Neuronal stem cell (in vitro differentiated cells): ENCODE measurements at regions not wholly inside any gene's neighbourhood (a gene's known extent, or its start where the extent isn't known, plus 50 kb on each side); places are given as distances from the start of the nearest gene placed in this dataset.

Source experiments
- DNase-seq: peaks from one replicate; pipeline ENCODE4 v3.0.0-alpha.2; 2013; ENCODE audit warnings: low spot score
- H2AFZ ChIP-seq: one replicate; pipeline ENCODE4 v1.6.1; 2013; ENCODE audit warnings: mild to moderate bottlenecking, low read length, inconsistent platforms
- H2AK5ac ChIP-seq: 2 replicates; pipeline ENCODE4 v1.6.1; 2013; ENCODE audit warnings: low read depth, mild to moderate bottlenecking, inconsistent platforms, low read length, moderate library complexity, mixed read lengths
- H2BK120ac ChIP-seq: 2 replicates; pipeline ENCODE4 v1.6.1; 2013; ENCODE audit warnings: low read depth, mild to moderate bottlenecking, inconsistent platforms, low read length, moderate library complexity, mixed read lengths
- H2BK12ac ChIP-seq: one replicate; pipeline ENCODE4 v1.6.1; 2013; ENCODE audit warnings: low read length, inconsistent platforms
- H2BK15ac ChIP-seq: 2 replicates; pipeline ENCODE4 v1.6.1; 2013; ENCODE audit warnings: mild to moderate bottlenecking, low read length, inconsistent platforms, mixed read lengths
- H2BK5ac ChIP-seq: one replicate; pipeline ENCODE4 v1.6.1; 2013; ENCODE audit warnings: inconsistent platforms, mild to moderate bottlenecking, low read length, moderate library complexity
- H3K14ac ChIP-seq: one replicate; pipeline ENCODE4 v1.6.1; 2013; ENCODE audit warnings: low read length, inconsistent platforms
- H3K18ac ChIP-seq: 2 replicates; pipeline ENCODE4 v1.6.1; 2013; ENCODE audit warnings: low read length, inconsistent platforms
- H3K23ac ChIP-seq: 2 replicates; pipeline ENCODE4 v1.6.1; 2013; ENCODE audit warnings: low read depth, mild to moderate bottlenecking, mixed read lengths, low read length, inconsistent platforms; ENCODE audit not compliant: poor library complexity
- H3K27ac ChIP-seq: replicated peaks from 3 replicates; pipeline ENCODE4 v1.5.1; 2013; ENCODE audit warnings: low read length, inconsistent platforms
- H3K27me3 ChIP-seq, 3 experiments: 2 replicates each; pipeline ENCODE4 v1.6.1; 2013; ENCODE audit warnings: low read length in 3 of 3, mild to moderate bottlenecking in 2 of 3, inconsistent platforms in 1 of 3, low read depth in 1 of 3, mixed read lengths in 1 of 3, moderate library complexity in 1 of 3; ENCODE audit not compliant: control insufficient read depth in 3 of 3, insufficient read depth in 3 of 3
- H3K36me3 ChIP-seq, 2 donors: replicated peaks in 1 of 2; 2 replicates each; pipeline ENCODE4 v1.6.1; 2013; ENCODE audit warnings: low read length in 2 of 2; ENCODE audit not compliant: control insufficient read depth in 2 of 2, insufficient read depth in 2 of 2
- H3K4ac ChIP-seq: 2 replicates; pipeline ENCODE4 v1.6.1; 2013; ENCODE audit warnings: inconsistent platforms, mild to moderate bottlenecking, low read length, moderate library complexity
- H3K4me1 ChIP-seq, 2 donors: 1 replicate in 1 of 2; 2 replicates in 1 of 2; pipeline ENCODE4 v1.6.1; 2013; ENCODE audit warnings: low read length in 2 of 2, low read depth in 1 of 2; ENCODE audit not compliant: control insufficient read depth in 2 of 2, insufficient read depth in 1 of 2
- H3K4me2 ChIP-seq: one replicate; pipeline ENCODE4 v1.6.1; 2013; ENCODE audit warnings: mild to moderate bottlenecking, low read length, inconsistent platforms; ENCODE audit not compliant: insufficient read depth, poor library complexity, severe bottlenecking
- H3K4me3 ChIP-seq, 2 donors: 2 replicates each; pipeline ENCODE4 v1.5.1; 2013; ENCODE audit warnings: low read length in 2 of 2, mild to moderate bottlenecking in 2 of 2, inconsistent platforms in 1 of 2, moderate library complexity in 1 of 2
- H3K79me1 ChIP-seq: one replicate; pipeline ENCODE4 v1.6.1; 2013; ENCODE audit warnings: low read depth, mild to moderate bottlenecking, inconsistent platforms, low read length, moderate library complexity
- H3K9ac ChIP-seq: one replicate; pipeline ENCODE4 v1.6.1; 2013; ENCODE audit warnings: mild to moderate bottlenecking, low read depth, low read length, inconsistent platforms; ENCODE audit not compliant: poor library complexity
- H3K9me3 ChIP-seq, 2 donors: replicated peaks in 1 of 2; 2 replicates each; pipeline versions ENCODE3 to v1.6.1; 2013; ENCODE audit warnings: low read length in 2 of 2, mild to moderate bottlenecking in 2 of 2, inconsistent platforms in 1 of 2, low read depth in 1 of 2, mixed read lengths in 1 of 2, moderate library complexity in 1 of 2; ENCODE audit not compliant: control insufficient read depth in 2 of 2, insufficient read depth in 1 of 2
- H4K8ac ChIP-seq: one replicate; pipeline ENCODE4 v1.6.1; 2013; ENCODE audit warnings: low read depth, mild to moderate bottlenecking, inconsistent platforms, low read length, moderate library complexity
- H4K91ac ChIP-seq: one replicate; pipeline ENCODE4 v1.6.1; 2013; ENCODE audit warnings: low read length, low read depth, mild to moderate bottlenecking, inconsistent platforms; ENCODE audit not compliant: poor library complexity
- WGBS, 2 donors: extraction: QIAGEN DNeasy Blood & Tissue Kit; methylation state at CpG; one replicate each; pipeline ENCODE4 v1.1.7; 2013; ENCODE audit warnings: missing lambda C conversion rate in 2 of 2, mixed read lengths in 1 of 2; ENCODE audit not compliant: insufficient read length in 2 of 2, insufficient replicate concordance in 1 of 2; ENCODE audit errors: extremely low coverage in 2 of 2; 5-methylcytosine and 5-hydroxymethylcytosine counted together

DNA sequence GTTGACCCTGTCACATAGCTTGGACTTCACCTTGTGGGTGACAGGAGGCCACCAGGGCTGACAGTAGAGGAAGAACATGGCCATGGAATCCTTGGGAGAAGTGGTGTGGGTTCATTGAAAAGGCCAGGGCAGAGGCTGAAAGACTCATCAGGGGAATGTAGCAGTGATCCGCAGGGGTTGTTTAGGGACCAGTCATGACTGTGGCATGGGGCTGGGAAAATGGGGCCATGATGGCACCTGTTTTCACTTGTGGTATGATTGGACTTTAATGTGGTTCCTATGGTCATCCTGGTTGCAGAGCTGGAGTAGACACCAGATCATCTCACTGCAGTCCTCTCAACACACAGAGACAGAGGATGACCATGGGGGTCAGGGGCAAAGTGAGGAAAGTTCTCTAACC is 66.7 kb upstream of the MYEOV start:
- no peak overlapping the region for H2AFZ ChIP-seq
- no peak overlapping the region for H3K18ac ChIP-seq
- no peak overlapping the region for H3K23ac ChIP-seq
- no peak overlapping the region for H3K4ac ChIP-seq
- H3K79me1 ChIP-seq, result no peaks in the 10 kb centered on the region
- H3K14ac ChIP-seq, result no peak overlapping the region
- H2BK15ac ChIP-seq, result no peak overlapping the region
- no peaks in the 10 kb centered on the region for H3K4me1 ChIP-seq
- H3K36me3 ChIP-seq, result no peaks in the 10 kb centered on the region
- no peak overlapping the region for H3K9ac ChIP-seq
- WGBS, 2 donors, result no CpG with 5 or more reads among the region's 1 CpG
- no peak overlapping the region for H2BK12ac ChIP-seq
- H3K4me3 ChIP-seq, result no peak overlapping the region
- no peak overlapping the region for H2AK5ac ChIP-seq
- no peaks in the 10 kb centered on the region for H3K27me3 ChIP-seq
- H3K4me2 ChIP-seq, result no peak overlapping the region
- no peak overlapping the region for H3K27ac ChIP-seq
- no peaks in the 10 kb centered on the region for H3K9me3 ChIP-seq
- no peak for DNase-seq
- no peak overlapping the region for H2BK120ac ChIP-seq
- no peak overlapping the region for H2BK5ac ChIP-seq
- no peak overlapping the region for H4K91ac ChIP-seq
- no peak overlapping the region for H4K8ac ChIP-seq

DNA sequence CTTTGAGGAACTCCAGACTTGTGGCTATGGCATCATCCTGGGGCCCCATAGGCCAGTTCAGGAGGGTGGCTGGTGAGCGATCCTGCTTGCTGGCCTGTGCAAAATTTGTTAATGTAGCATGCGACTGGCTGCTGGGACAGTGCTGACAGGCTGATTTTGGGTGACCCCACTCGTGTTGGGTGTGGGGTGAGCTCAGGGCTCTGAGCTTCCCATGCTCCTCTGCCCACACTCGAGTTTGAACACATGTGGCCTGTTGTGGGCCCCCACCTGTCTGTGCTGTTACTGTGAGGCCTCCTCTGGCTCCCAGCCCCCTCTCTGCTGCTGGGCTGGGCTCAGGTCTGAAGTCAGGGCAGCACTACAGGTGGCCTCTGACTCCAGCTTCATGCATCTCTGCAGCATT is 64.4 kb upstream of the MYEOV start:
- H2BK12ac ChIP-seq, result no peak overlapping the region
- H3K18ac ChIP-seq, result no peak overlapping the region
- no peak overlapping the region for H4K91ac ChIP-seq
- H3K9ac ChIP-seq, result no peak overlapping the region
- no peaks in the 10 kb centered on the region for H3K36me3 ChIP-seq
- H2BK120ac ChIP-seq, result no peak overlapping the region
- no peak for DNase-seq
- H2AFZ ChIP-seq, result no peak overlapping the region
- no peak overlapping the region for H3K4me3 ChIP-seq
- H3K4ac ChIP-seq, result no peak overlapping the region
- no peaks in the 10 kb centered on the region for H3K79me1 ChIP-seq
- H4K8ac ChIP-seq, result no peak overlapping the region
- H3K14ac ChIP-seq, result no peak overlapping the region
- H2AK5ac ChIP-seq, result no peak overlapping the region
- H2BK5ac ChIP-seq, result no peak overlapping the region
- H3K23ac ChIP-seq, result no peak overlapping the region
- H3K27me3 ChIP-seq, result no peaks in the 10 kb centered on the region
- H3K4me1 ChIP-seq, result no peaks in the 10 kb centered on the region
- H3K27ac ChIP-seq, result no peak overlapping the region
- WGBS, 2 donors, result no CpG with 5 or more reads among the region's 4 CpGs
- no peaks in the 10 kb centered on the region for H3K9me3 ChIP-seq
- no peak overlapping the region for H3K4me2 ChIP-seq
- H2BK15ac ChIP-seq, result no peak overlapping the region

DNA sequence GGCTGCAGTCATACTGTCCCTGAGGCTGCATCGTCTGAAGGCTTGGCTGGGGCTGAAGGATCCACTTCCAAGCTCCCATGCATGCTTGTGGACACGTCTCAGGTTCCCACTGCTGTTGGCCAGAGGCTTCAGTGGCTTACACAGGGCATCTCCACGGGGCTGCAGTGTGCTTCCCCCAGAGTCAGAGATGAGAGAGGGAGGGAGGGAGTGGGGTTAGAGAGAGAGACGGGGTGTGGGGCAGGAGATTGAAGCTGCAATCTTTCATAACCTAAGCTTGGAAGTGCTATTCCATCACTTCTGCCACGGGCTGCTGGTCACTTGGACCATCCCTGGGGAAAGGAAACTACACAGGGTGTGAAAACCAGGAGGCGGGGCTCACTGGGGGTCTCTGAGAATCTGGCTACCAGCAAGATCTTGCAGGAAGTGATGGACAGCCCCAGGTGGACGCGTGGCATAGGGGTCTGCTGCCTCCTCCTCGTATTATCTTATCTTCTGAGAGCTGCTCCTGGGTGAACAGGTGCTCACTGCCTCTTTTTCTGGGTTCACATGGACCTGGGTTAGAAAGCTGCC is 63.0 kb upstream of the MYEOV start:
- no peak overlapping the region for H3K18ac ChIP-seq
- H3K4ac ChIP-seq, result no peak overlapping the region
- no peak overlapping the region for H2BK120ac ChIP-seq
- H3K36me3 ChIP-seq, result no peaks in the 10 kb centered on the region
- H3K14ac ChIP-seq, result no peak overlapping the region
- H2AK5ac ChIP-seq, result no peak overlapping the region
- no CpG with 5 or more reads among the region's 9 CpGs for WGBS, 2 donors
- H2BK12ac ChIP-seq, result no peak overlapping the region
- H3K27ac ChIP-seq, result no peak overlapping the region
- H2BK5ac ChIP-seq, result no peak overlapping the region
- H4K91ac ChIP-seq, result no peak overlapping the region
- H3K9me3 ChIP-seq, result no peaks in the 10 kb centered on the region
- no peak overlapping the region for H2BK15ac ChIP-seq
- peaks cover 0 to 3% (median 0%) of the 10 kb centered on the region in 3 experiments for H3K27me3 ChIP-seq
- no peak overlapping the region for H2AFZ ChIP-seq
- no peak overlapping the region for H3K4me3 ChIP-seq
- H3K9ac ChIP-seq, result no peak overlapping the region
- no peak overlapping the region for H3K4me2 ChIP-seq
- H3K23ac ChIP-seq, result no peak overlapping the region
- no peaks in the 10 kb centered on the region for H3K79me1 ChIP-seq
- H4K8ac ChIP-seq, result no peak overlapping the region
- no peaks in the 10 kb centered on the region for H3K4me1 ChIP-seq
- no peak for DNase-seq

DNA sequence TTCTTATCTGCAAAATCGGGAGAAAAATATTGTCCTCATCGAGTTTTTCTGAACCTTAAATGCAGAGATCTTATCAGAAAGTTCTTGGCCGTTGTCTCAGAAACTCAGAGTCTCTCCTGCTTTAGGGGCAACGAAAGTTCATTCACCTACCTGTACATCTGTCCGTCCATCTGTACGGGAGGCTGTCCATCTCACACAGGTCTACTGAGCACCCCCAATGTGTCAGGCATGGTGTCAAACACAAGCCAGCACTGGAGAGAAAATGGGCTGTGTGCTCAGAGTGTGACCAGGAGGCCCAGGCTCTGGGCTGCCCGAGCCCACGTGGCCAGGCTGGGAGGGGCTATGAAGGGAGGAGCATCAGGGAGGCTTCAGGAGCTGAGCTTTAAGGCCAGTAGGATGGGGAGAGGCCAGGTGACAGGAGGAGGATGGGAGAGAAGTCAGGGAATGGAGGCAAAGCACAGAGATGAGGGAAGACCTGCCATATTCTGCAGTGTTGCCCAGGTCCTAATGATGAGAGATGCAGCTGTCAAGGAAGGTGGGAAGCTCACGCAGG is 62.4 kb upstream of the MYEOV start:
- H2BK15ac ChIP-seq, result no peak overlapping the region
- no peak overlapping the region for H4K8ac ChIP-seq
- H2BK5ac ChIP-seq, result no peak overlapping the region
- no peaks in the 10 kb centered on the region for H3K79me1 ChIP-seq
- H3K36me3 ChIP-seq, result no peaks in the 10 kb centered on the region
- H3K18ac ChIP-seq, result no peak overlapping the region
- no peaks in the 10 kb centered on the region for H3K4me1 ChIP-seq
- no peaks in the 10 kb centered on the region for H3K9me3 ChIP-seq
- H3K9ac ChIP-seq, result no peak overlapping the region
- no peak for DNase-seq
- no CpG with 5 or more reads among the region's 9 CpGs for WGBS, 2 donors
- H3K4me3 ChIP-seq, result no peak overlapping the region
- H2BK120ac ChIP-seq, result no peak overlapping the region
- no peak overlapping the region for H2BK12ac ChIP-seq
- H2AK5ac ChIP-seq, result peak overlapping the region; percentile 18
- H3K4ac ChIP-seq, result no peak overlapping the region
- no peak overlapping the region for H3K14ac ChIP-seq
- no peak overlapping the region for H3K27ac ChIP-seq
- H3K4me2 ChIP-seq, result no peak overlapping the region
- no peak overlapping the region for H2AFZ ChIP-seq
- H3K23ac ChIP-seq, result no peak overlapping the region
- no peak overlapping the region for H4K91ac ChIP-seq
- H3K27me3 ChIP-seq, result peaks cover 0 to 3% (median 0%) of the 10 kb centered on the region in 3 experiments
